Activated T-cell treated with anti-CD3 and anti-CD28 coated beads, Interleukin-2, amount 50 U/mL, for 24 hours (primary cell): ENCODE measurements at regions not wholly inside any gene's neighbourhood (a gene's known extent, or its start where the extent isn't known, plus 50 kb on each side); places are given as distances from the start of the nearest gene placed in this dataset.

Experiments used
- DNase-seq: peaks from one replicate; pipeline ENCODE4 v3.0.0-alpha.2; 2020
- H3K27ac Mint-ChIP-seq: 2 replicates; pipeline ENCODE4 v1.8.0; 2020; ENCODE audit warnings: mild to moderate bottlenecking, mixed read lengths
- H3K27me3 Mint-ChIP-seq: 2 replicates; pipeline ENCODE4 v1.8.0; 2020; ENCODE audit warnings: mixed read lengths
- H3K36me3 Mint-ChIP-seq: 2 replicates; pipeline ENCODE4 v1.8.0; 2020; ENCODE audit warnings: low read depth, mixed read lengths
- H3K4me1 Mint-ChIP-seq: 2 replicates; pipeline ENCODE4 v1.8.0; 2020; ENCODE audit warnings: low read depth, mixed read lengths
- H3K4me3 Mint-ChIP-seq: 2 replicates; pipeline ENCODE4 v1.8.0; 2020; ENCODE audit warnings: mild to moderate bottlenecking, moderate library complexity, mixed read lengths
- H3K9me3 Mint-ChIP-seq: 2 replicates; pipeline ENCODE4 v1.8.0; 2020; ENCODE audit warnings: mixed read lengths

DNA sequence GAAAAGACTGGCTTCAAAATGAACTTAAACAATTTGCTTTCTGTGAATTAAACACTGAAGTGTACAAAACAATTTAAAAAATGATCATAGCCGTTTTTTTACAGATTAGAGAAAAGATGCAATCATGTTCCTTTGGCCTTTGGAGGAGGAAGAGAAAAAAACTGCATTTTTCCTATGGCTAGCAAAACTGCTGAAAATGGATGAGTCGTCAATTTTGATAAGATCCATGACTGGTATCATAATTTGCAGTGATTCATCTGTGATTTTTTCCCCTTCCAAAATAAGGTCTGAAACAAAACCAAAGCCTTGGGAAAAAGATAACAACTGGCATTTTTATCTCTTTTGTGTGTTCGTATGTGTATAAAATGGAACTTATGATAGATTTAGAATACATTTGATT lies 255.6 kb upstream of the SATB1 start:
- peaks cover 74% of the 10 kb centered on the region for H3K4me1 Mint-ChIP-seq
- peaks cover 23% of the 10 kb centered on the region for H3K9me3 Mint-ChIP-seq
- no peaks in the 10 kb centered on the region for H3K27me3 Mint-ChIP-seq
- H3K36me3 Mint-ChIP-seq: peaks cover 18% of the 10 kb centered on the region
- DNase-seq: no peak
- peak overlapping the region; percentile 84 for H3K27ac Mint-ChIP-seq
- peak overlapping the region; percentile 19 for H3K4me3 Mint-ChIP-seq

DNA sequence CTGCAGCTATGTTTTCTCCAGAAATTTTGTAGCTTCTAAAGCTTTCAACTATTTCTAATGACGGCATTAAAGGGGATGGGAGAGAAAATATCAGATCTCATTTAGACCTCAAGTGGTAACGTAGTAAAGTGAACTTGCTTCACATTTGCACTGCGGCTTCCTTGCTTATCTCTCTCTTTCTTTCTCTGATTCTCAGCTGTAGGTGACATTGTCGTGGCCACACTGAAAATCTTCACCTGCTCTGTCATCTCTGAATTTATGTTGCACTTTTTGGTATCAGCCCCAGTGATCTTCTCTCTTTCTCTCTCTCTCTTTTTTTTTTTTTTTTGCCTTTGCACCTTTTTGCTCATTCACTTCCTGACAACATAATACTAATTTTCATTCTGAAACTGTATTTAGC lies 254.1 kb upstream of the SATB1 start:
- DNase-seq: no peak
- H3K4me1 Mint-ChIP-seq: peaks cover 86% of the 10 kb centered on the region
- peaks cover 17% of the 10 kb centered on the region for H3K9me3 Mint-ChIP-seq
- peaks cover 16% of the 10 kb centered on the region for H3K36me3 Mint-ChIP-seq
- H3K27me3 Mint-ChIP-seq: no peaks in the 10 kb centered on the region
- peak overlapping the region; percentile 46 for H3K4me3 Mint-ChIP-seq
- peak overlapping the region; percentile 96 for H3K27ac Mint-ChIP-seq

DNA sequence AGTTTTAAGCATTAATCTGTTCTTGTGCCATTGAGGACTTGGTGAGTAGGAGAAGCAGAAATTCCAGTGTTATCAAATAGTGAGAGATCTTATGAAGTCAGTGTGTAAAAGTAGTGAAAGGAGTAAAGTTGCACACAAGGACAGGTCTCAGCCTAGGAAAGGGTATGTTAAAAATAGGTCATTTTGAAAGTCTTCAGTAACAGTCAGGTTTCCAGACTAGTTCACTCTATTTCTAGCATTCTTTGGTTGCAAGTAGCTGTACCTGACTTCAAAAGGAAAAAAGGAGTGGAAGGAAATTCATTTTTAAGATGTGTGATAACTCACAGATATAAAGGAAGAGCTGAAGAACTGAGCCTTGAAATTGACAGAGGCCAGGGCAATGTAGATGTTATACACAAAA lies 250.1 kb upstream of the SATB1 start:
- Mint-ChIP-seq H3K4me1 (peaks cover 90% of the 10 kb centered on the region), H3K27ac (peak overlapping the region; percentile 80), H3K9me3 (peaks cover 2% of the 10 kb centered on the region), H3K36me3 (peaks cover 3% of the 10 kb centered on the region), H3K4me3 (no peak overlapping the region), H3K27me3 (no peaks in the 10 kb centered on the region)
- DNase-seq: no peak

GRCh38 chr3:18672561-18672960 lies 247.4 kb upstream of the SATB1 start:
- Mint-ChIP-seq H3K36me3 (peaks cover 3% of the 10 kb centered on the region), H3K4me3 (peak overlapping the region; percentile 41), H3K4me1 (peaks cover 87% of the 10 kb centered on the region), H3K27me3 (no peaks in the 10 kb centered on the region), H3K9me3 (peaks cover 2% of the 10 kb centered on the region), H3K27ac (peak overlapping the region; percentile 76)
- no peak for DNase-seq

DNA sequence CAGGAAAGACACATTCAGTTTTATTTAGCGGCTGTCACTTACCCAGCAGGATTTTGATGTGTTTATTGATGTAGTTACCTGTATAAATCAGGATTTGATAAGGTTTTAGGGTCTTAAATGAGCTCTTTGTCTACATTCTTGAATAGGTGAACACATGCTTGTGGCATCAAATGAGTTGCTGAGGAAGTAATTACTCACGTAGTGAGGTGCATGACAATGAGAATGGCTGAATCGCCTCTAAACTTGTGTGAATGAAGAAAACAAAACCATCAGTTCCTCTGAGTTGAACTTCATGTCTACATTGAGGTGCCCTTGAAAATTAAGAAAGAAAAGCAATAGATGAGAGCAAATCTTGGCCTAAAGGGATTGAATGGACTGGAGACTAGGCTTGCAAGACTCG lies 245.6 kb upstream of the SATB1 start:
- H3K4me3 Mint-ChIP-seq: no peak overlapping the region
- H3K27ac Mint-ChIP-seq: peak overlapping the region; percentile 66
- peaks cover 73% of the 10 kb centered on the region for H3K4me1 Mint-ChIP-seq
- H3K36me3 Mint-ChIP-seq: peaks cover 3% of the 10 kb centered on the region
- peaks cover 2% of the 10 kb centered on the region for H3K9me3 Mint-ChIP-seq
- DNase-seq: no peak
- H3K27me3 Mint-ChIP-seq: no peaks in the 10 kb centered on the region

DNA sequence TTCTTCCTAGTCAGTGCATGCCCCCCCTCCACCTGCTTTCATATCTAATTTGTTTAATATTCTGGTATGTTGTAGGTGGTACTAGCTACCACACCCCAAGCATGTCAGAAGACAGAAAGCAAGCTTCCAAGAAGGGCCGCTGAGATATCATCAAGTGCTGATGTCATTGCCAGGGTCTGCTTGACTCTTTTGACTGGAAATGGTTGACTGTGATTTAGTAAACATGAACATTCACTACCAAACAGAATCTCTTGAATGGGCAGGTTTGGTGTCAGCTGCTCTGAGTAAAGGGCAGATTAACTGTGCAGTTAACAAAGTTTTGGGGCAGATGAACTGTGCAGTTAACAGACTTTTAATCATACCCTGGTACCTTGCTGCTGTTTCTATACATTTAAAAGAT lies 244.2 kb upstream of the SATB1 start:
- no peak overlapping the region for H3K4me3 Mint-ChIP-seq
- peak overlapping the region; percentile 79 for H3K27ac Mint-ChIP-seq
- H3K9me3 Mint-ChIP-seq: no peaks in the 10 kb centered on the region
- H3K36me3 Mint-ChIP-seq: no peaks in the 10 kb centered on the region
- no peaks in the 10 kb centered on the region for H3K27me3 Mint-ChIP-seq
- peaks cover 61% of the 10 kb centered on the region for H3K4me1 Mint-ChIP-seq
- no peak for DNase-seq

GRCh38 chr3:18667552-18667951 lies 242.4 kb upstream of the SATB1 start:
- no peak overlapping the region for H3K27ac Mint-ChIP-seq
- DNase-seq: no peak
- no peaks in the 10 kb centered on the region for H3K27me3 Mint-ChIP-seq

GRCh38 chr3:18666655-18667054 lies 241.5 kb upstream of the SATB1 start:
- DNase-seq: no peak
- H3K27ac Mint-ChIP-seq: no peak overlapping the region
- peaks cover 2% of the 10 kb centered on the region for H3K36me3 Mint-ChIP-seq
- H3K4me3 Mint-ChIP-seq: no peak overlapping the region
- no peaks in the 10 kb centered on the region for H3K27me3 Mint-ChIP-seq
- peaks cover 49% of the 10 kb centered on the region for H3K4me1 Mint-ChIP-seq
- peaks cover 5% of the 10 kb centered on the region for H3K9me3 Mint-ChIP-seq

More at GRCh38 chr3:18667552-18667951, 242.4 kb upstream of the SATB1 start:
- no peak overlapping the region for H3K4me3 Mint-ChIP-seq
- no peaks in the 10 kb centered on the region for H3K36me3 Mint-ChIP-seq
- peaks cover 52% of the 10 kb centered on the region for H3K4me1 Mint-ChIP-seq
- H3K9me3 Mint-ChIP-seq: no peaks in the 10 kb centered on the region

DNA sequence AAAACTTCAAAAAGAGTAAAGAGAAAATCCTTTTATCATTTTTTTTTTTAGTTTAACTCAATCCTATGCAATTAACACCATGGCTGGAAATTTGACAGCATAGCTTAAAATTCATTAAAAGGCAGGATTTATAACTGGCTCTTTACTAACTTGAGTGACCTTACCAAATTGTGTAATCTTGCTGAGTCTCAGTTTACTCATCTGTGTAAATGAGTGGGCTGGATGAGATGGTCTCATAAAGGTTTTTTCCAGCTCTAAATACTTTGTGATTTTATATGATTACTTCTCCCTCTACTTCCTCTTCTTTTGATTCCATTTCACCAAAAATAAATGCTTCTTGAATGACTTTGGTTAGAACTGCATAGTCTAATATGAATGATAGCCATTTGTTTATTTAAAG lies 234.9 kb upstream of the SATB1 start:
- peaks cover 11% of the 10 kb centered on the region for H3K9me3 Mint-ChIP-seq
- H3K4me3 Mint-ChIP-seq: no peak overlapping the region
- peaks cover 10% of the 10 kb centered on the region for H3K36me3 Mint-ChIP-seq
- H3K27ac Mint-ChIP-seq: peak overlapping the region; percentile 59
- no peak for DNase-seq
- no peaks in the 10 kb centered on the region for H3K27me3 Mint-ChIP-seq
- peaks cover 67% of the 10 kb centered on the region for H3K4me1 Mint-ChIP-seq

DNA sequence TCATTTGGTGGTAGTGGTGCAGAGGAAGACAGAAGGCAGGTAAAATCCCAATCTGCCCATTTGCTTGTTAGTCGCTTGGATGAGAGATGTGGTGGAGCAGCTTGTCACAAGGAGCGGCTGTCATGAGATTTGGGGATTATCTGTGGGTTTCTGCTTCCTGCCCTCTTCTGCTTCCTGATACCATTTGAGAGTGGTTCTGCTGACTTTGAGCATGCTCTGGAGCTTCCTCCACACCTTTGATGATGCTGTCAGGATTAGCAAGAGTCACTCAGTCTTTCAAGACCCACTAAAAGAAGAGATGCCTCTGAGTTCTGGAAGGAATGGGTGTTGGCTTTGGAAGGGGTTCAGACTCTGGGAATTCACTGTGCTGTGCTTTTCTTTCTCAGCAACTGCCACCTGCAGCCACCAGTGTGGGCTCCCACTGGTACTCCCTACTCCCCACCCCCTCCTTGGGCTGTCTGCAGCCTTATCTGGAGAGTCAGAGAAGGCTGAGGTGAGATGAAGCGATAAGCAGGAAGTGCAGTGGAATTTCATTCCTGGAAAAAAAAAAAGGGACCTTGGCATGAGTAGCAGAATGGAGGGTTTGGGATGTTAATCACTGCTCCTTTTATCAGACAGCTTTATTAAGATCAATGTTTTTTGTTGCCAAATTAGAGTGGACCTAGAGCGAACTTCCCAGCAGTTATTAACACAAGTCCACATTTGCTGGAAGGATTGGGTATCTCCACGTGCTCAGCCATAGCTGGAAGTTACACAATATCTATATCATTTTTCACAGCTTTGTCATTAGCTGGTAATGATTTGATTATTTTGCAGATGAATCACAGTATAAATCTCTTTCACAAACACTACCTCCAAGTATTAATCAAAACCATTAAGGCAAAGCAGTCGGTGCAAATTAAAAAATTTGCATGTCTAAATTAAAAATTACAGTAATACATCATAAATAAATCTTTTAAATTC lies 233.0 kb upstream of the SATB1 start:
- DNase-seq: no peak
- H3K4me1 Mint-ChIP-seq: peaks cover 70% of the 10 kb centered on the region

GRCh38 chr3:18656866-18657265 lies 231.7 kb upstream of the SATB1 start:
- Mint-ChIP-seq H3K27me3 (no peaks in the 10 kb centered on the region), H3K36me3 (peaks cover 9% of the 10 kb centered on the region), H3K4me3 (no peak overlapping the region), H3K4me1 (peaks cover 76% of the 10 kb centered on the region), H3K9me3 (peaks cover 10% of the 10 kb centered on the region), H3K27ac (peak overlapping the region; percentile 74)
- no peak for DNase-seq

More for the DNA sequence above, 233.0 kb upstream of the SATB1 start:
- peak overlapping the region; percentile 49 for H3K4me3 Mint-ChIP-seq
- H3K27me3 Mint-ChIP-seq: no peaks in the 10 kb centered on the region
- H3K9me3 Mint-ChIP-seq: peaks cover 11% of the 10 kb centered on the region
- H3K36me3 Mint-ChIP-seq: peaks cover 10% of the 10 kb centered on the region
- peak overlapping the region; percentile 74 for H3K27ac Mint-ChIP-seq

GRCh38 chr3:18656410-18656809 lies 231.3 kb upstream of the SATB1 start:
- Mint-ChIP-seq H3K36me3 (peaks cover 8% of the 10 kb centered on the region), H3K4me3 (no peak overlapping the region), H3K27ac (peak overlapping the region; percentile 74), H3K27me3 (no peaks in the 10 kb centered on the region), H3K4me1 (peaks cover 76% of the 10 kb centered on the region), H3K9me3 (peaks cover 12% of the 10 kb centered on the region)
- DNase-seq: no peak

- no peak overlapping the region for H3K4me3 Mint-ChIP-seq
- H3K36me3 Mint-ChIP-seq: peaks cover 6% of the 10 kb centered on the region
- no peaks in the 10 kb centered on the region for H3K27me3 Mint-ChIP-seq
- H3K4me1 Mint-ChIP-seq: peaks cover 74% of the 10 kb centered on the region
- peak overlapping the region; percentile 74 for H3K27ac Mint-ChIP-seq
- H3K9me3 Mint-ChIP-seq: peaks cover 7% of the 10 kb centered on the region
- DNase-seq: no peak
These were observed 230.7 kb upstream of the SATB1 start for GRCh38 chr3:18655827-18656226.

DNA sequence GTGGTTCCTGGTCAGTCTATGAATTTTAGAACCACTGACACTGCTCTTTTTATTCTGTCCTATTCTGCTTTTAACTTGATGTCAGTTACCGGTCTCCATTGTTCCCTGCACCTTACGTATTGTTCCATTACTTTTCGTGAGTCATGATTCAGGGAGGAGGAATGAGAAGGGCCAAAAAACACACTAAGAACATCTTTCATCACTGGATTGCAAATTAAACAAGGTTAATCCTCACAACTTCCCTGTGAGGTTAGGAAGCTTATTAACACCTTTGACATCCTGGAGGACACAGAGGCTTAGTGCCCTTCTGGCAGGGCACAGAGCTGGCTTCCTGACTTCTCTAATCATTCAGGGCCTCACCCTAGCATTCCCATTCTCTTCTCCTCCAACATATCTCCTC lies 227.6 kb upstream of the SATB1 start:
- Mint-ChIP-seq H3K27me3 (no peaks in the 10 kb centered on the region), H3K36me3 (peaks cover 4% of the 10 kb centered on the region), H3K4me3 (no peak overlapping the region), H3K9me3 (peaks cover 7% of the 10 kb centered on the region), H3K27ac (peak overlapping the region; percentile 8), H3K4me1 (peaks cover 78% of the 10 kb centered on the region)
- DNase-seq: no peak

- Mint-ChIP-seq H3K27me3 (no peaks in the 10 kb centered on the region), H3K4me1 (peaks cover 77% of the 10 kb centered on the region), H3K9me3 (peaks cover 7% of the 10 kb centered on the region), H3K27ac (peak overlapping the region; percentile 99), H3K4me3 (no peak overlapping the region), H3K36me3 (peaks cover 4% of the 10 kb centered on the region)
- no peak for DNase-seq
These were observed 225.6 kb upstream of the SATB1 start for GRCh38 chr3:18650731-18651130.
